Upper lobe of left lung (tissue), 6 donors: ENCODE measurements at regions not wholly inside any gene's neighbourhood (a gene's known extent, or its start where the extent isn't known, plus 50 kb on each side); places are given as distances from the start of the nearest gene placed in this dataset.
"Not testable (repeated sequence)": the region's sequence is repeated elsewhere in the genome, so short reads cannot be mapped to it uniquely, and the experiment has no call there.

Experiments
- ATAC-seq, 2 donors: fragments of 200-7000 bp; cut with Tn5 transposase; one replicate each; pipeline ENCODE4 v1.9.1; 2022; ENCODE audit warnings: mild to moderate bottlenecking in 2 of 2, moderate library complexity in 2 of 2; ENCODE audit not compliant: low FRiP score in 2 of 2
- DNase-seq, 2 donors: peaks; one replicate each; pipeline ENCODE4 v3.0.0-alpha.2; 2019 to 2020
- H3K27ac ChIP-seq, 4 donors: fragments of 200-600 bp; sonication (generic); one replicate each; pipeline ENCODE4 v1.5.1; 2016 to 2019
- H3K27me3 ChIP-seq, 4 donors: fragments of 200-600 bp; sonication (generic); one replicate each; pipeline ENCODE4 v1.5.1; 2017 to 2019
- H3K36me3 ChIP-seq, 4 donors: fragments of 200-600 bp; sonication (generic); one replicate each; pipeline ENCODE4 v1.5.1; 2016 to 2019
- H3K4me1 ChIP-seq, 4 donors: fragments of 200-600 bp; sonication (generic); one replicate each; pipeline ENCODE4 v1.5.1; 2018 to 2019
- H3K4me3 ChIP-seq, 4 donors: fragments of 200-600 bp; sonication (generic); one replicate each; pipeline ENCODE4 v1.5.1; 2017 to 2019; ENCODE audit warnings: mild to moderate bottlenecking in 2 of 4, moderate library complexity in 1 of 4
- H3K9me3 ChIP-seq, 4 donors: fragments of 200-600 bp; sonication (generic); one replicate each; pipeline ENCODE4 v1.5.1; 2018 to 2019
- EP300 ChIP-seq, 4 donors: sonication (generic); formaldehyde crosslinking; IDR thresholded peaks; one replicate each; pipeline ENCODE4 v1.5.1; 2017; ENCODE audit warnings: antibody characterized with exemption in 4 of 4, control low read depth in 2 of 4
- POLR2A ChIP-seq, 4 donors: fragments of 450-650 bp; IDR thresholded peaks; one replicate each; pipeline ENCODE4 v1.5.1; 2016 to 2017; ENCODE audit warnings: antibody characterized with exemption in 4 of 4, mild to moderate bottlenecking in 2 of 4
- POLR2AphosphoS5 ChIP-seq, 2 donors: sonication (generic); formaldehyde crosslinking; IDR thresholded peaks; one replicate each; pipeline ENCODE4 v1.5.1; 2017; ENCODE audit warnings: antibody characterized with exemption in 2 of 2
- WGBS, 2 donors: methylation state at CpG; one replicate each; pipeline ENCODE4 v1.1.5; 2017 to 2018; 5-methylcytosine and 5-hydroxymethylcytosine counted together
- TF ChIP-seq, protein P1 (sequence below), 6 experiments: fragments of 450-650 bp in 4 of 6; fragments of 200-600 bp in 2 of 6; sonication (generic) in 2 of 6; IDR thresholded peaks; one replicate each; pipeline ENCODE4 v1.5.1; 2016 to 2019; ENCODE audit warnings: antibody characterized with exemption in 6 of 6
- donor health status: DM: no; HTN: no; CAD: no; lungs with moderate emphysema.
- donor health status: DM: no; HTN: yes; CAD: no; lungs with severe emphysema.

DNA sequence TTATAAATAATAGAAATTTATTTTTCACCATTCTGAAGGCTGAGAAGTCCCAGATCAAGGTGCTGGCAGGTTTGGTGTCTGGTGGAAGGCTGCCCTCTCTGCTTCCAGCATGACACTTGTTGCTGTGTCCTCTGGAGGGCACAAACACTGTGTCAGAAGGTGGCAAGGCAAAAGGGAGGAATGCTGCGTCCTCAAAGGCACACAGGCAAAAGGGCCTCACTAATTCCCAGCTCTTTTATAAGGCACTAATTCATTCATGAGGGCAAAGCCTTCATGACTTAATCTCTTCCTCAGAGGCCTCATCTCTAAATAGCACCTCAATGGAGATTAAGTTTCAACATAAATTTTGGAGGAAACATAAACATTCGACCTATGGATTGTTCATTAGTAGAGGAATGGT, 209.5 kb upstream of the SMLR1 start:
- H3K36me3 ChIP-seq: no peaks in the 10 kb centered on the region
- 74 to 84% methylated on average over 2 of the region's 2 CpGs for WGBS, 2 donors
- H3K4me3 ChIP-seq: no peak overlapping the region
- no peaks in the 10 kb centered on the region for H3K27me3 ChIP-seq
- no peak overlapping the region for H3K27ac ChIP-seq
- ATAC-seq (no peak), DNase-seq (no peak)
- TF ChIP-seq POLR2A (IDR thresholded peaks at IDR 0.05): no peak
- TF ChIP-seq, protein P1, sequence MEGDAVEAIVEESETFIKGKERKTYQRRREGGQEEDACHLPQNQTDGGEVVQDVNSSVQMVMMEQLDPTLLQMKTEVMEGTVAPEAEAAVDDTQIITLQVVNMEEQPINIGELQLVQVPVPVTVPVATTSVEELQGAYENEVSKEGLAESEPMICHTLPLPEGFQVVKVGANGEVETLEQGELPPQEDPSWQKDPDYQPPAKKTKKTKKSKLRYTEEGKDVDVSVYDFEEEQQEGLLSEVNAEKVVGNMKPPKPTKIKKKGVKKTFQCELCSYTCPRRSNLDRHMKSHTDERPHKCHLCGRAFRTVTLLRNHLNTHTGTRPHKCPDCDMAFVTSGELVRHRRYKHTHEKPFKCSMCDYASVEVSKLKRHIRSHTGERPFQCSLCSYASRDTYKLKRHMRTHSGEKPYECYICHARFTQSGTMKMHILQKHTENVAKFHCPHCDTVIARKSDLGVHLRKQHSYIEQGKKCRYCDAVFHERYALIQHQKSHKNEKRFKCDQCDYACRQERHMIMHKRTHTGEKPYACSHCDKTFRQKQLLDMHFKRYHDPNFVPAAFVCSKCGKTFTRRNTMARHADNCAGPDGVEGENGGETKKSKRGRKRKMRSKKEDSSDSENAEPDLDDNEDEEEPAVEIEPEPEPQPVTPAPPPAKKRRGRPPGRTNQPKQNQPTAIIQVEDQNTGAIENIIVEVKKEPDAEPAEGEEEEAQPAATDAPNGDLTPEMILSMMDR (IDR thresholded peaks at IDR 0.05): no peak
- no peak for TF ChIP-seq EP300 (IDR thresholded peaks at IDR 0.05)
- no peak for TF ChIP-seq POLR2AphosphoS5 (IDR thresholded peaks at IDR 0.05)
- H3K4me1 ChIP-seq: no peaks in the 10 kb centered on the region
- no peaks in the 10 kb centered on the region for H3K9me3 ChIP-seq

DNA sequence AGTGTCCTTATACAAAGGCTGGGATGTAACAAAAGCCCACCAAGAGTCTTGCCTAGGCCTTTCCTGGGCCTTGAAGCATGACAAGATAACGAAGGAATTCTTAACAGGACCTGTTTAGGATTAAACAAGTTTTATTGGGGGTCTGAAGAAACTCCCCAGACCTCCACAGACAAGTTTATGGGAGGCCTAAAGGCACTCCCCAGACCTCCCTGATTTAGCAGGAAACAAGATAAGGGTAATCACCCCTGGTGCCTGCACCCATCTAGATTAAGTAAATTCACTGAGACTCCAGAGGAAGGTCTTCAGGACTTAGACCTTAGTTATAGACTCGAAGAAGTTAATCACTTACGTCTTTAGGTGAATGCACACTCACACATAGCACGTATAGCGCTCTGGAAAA, 208.4 kb upstream of the SMLR1 start:
- not testable (repeated sequence) for H3K27ac ChIP-seq, H3K36me3 ChIP-seq, H3K4me1 ChIP-seq, H3K4me3 ChIP-seq, H3K27me3 ChIP-seq, ATAC-seq, H3K9me3 ChIP-seq, DNase-seq
- WGBS, 2 donors: 84 to 93% methylated on average over 5 of the region's 5 CpGs

DNA sequence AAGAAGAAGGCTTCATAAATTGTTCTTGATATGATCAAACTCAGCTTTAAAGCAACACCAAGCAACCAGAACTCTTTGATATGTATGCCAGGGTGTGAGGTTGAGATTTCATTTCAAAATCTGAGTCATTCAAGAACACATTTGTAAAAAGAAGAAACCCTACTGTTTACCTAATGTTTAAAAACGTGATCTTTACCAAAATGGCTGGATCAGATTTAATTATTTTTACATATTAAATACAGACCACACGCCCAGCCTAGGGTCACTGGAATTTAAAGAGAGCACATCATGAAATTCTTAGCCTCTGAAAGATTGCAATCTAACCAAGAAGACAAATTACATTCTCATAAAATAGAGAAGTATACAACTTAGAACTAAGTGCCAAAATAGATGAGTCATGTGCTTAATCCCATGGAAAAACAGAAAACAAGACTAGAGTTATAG, 206.8 kb upstream of the SMLR1 start:
- DNase-seq: no peak
- TF ChIP-seq POLR2A (IDR thresholded peaks at IDR 0.05) (no peak), EP300 (IDR thresholded peaks at IDR 0.05) (no peak), POLR2AphosphoS5 (IDR thresholded peaks at IDR 0.05) (no peak)
- TF ChIP-seq, protein P1 (IDR thresholded peaks at IDR 0.05): no peak
- Histone ChIP-seq H3K36me3 (no peaks in the 10 kb centered on the region), H3K4me3 (no peak overlapping the region), H3K9me3 (no peaks in the 10 kb centered on the region), H3K27ac (no peak overlapping the region), H3K27me3 (no peaks in the 10 kb centered on the region), H3K4me1 (no peaks in the 10 kb centered on the region)
- 66 to 70% methylated on average over 2 of the region's 2 CpGs for WGBS, 2 donors
- ATAC-seq: no peak

DNA sequence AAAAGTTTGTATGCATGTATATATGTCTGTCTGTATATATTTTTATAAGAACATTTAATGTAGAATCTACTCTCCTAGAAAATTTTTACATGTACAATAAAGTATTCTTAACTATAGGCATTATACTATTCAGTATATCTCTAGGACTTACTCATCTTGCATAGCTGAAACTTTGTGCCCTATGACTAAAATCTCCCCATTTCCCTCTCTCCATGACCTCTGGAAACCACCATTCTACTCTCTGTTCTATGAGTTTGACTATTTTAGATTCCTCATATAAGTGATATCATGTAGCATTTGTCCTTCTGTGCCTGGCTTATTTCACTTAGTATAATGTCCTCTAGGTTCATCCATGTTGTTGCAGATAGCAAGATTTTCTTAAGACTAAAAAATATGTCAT, 205.1 kb upstream of the SMLR1 start:
- DNase-seq (no peak), ATAC-seq (no peak)
- no peak for TF ChIP-seq POLR2AphosphoS5 (IDR thresholded peaks at IDR 0.05)
- TF ChIP-seq, protein P1 (IDR thresholded peaks at IDR 0.05): no peak
- no peak for TF ChIP-seq POLR2A (IDR thresholded peaks at IDR 0.05)
- no peak for TF ChIP-seq EP300 (IDR thresholded peaks at IDR 0.05)
- Histone ChIP-seq H3K4me3 (no peak overlapping the region), H3K27ac (no peak overlapping the region), H3K9me3 (no peaks in the 10 kb centered on the region), H3K4me1 (no peaks in the 10 kb centered on the region), H3K36me3 (no peaks in the 10 kb centered on the region), H3K27me3 (no peaks in the 10 kb centered on the region)

DNA sequence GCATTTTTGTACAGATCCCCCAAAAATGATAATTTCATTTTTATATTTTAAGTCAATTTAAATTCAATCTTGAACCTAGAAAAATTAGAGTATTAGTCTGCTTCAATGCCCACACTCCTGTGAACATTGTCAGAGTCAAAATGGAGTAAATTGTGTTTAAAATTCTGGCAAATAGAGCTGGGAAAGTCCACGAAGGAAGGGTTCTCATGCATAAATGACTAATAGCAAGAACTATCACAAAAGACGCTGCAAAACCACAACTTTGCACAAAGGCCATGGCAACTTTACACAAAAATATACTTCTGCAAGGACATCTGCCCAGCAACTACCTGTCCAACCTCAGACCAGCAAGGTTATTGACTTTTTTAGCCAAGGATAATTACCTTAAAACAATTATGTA, 203.2 kb upstream of the SMLR1 start:
- H3K4me1 ChIP-seq: no peaks in the 10 kb centered on the region
- no peaks in the 10 kb centered on the region for H3K27me3 ChIP-seq
- no peak overlapping the region for H3K27ac ChIP-seq
- no peaks in the 10 kb centered on the region for H3K36me3 ChIP-seq
- DNase-seq: no peak
- H3K4me3 ChIP-seq: no peak overlapping the region
- no peaks in the 10 kb centered on the region for H3K9me3 ChIP-seq
- TF ChIP-seq, protein P1 (IDR thresholded peaks at IDR 0.05): no peak
- no peak for TF ChIP-seq POLR2A (IDR thresholded peaks at IDR 0.05)
- no peak for TF ChIP-seq EP300 (IDR thresholded peaks at IDR 0.05)
- WGBS, 2 donors: 65 to 89% methylated on average over 2 of the region's 2 CpGs
- ATAC-seq: no peak
